Lung microvascular endothelial cell (primary cell): ENCODE measurements at regions not wholly inside any gene's neighbourhood (a gene's known extent, or its start where the extent isn't known, plus 50 kb on each side); places are given as distances from the start of the nearest gene placed in this dataset.

Source experiments
- DNase-seq, 2 donors: peaks; one replicate each; pipeline versions ENCODE4 v3.0.0 to v3.0.0-alpha.2; 2010; ENCODE audit warnings: low read depth in 2 of 2

DNA sequence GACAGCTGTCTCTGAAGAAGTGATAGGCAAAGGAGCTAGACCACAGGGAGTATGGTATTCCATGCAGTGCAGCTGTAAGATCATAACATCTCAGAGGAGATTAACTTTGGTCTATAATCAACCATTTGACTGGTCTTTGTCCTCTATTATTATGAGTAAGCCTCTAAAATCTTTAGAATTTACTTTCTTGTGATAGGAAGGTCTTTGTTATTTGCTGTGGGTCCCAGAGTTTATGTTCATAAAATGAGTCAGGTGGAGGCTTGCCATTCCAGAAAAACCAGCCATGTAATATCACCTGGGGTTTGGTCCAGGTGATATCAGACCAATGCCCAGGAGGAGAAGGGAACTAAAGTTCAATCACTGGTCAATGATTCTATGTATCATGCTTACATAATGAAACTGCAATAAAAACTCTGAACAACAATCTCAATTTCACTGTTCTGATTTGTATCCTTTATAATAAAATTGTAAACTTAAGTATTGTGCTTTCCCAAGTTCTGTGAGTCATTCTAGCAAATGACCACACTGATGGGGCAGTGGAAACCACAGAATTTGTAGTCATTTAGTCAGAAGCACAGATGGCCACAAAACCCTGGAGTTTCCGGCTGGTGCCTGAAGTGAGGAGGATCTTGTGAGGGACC is 239.6 kb upstream of the TRAM1L1 start:
- DNase-seq = no peak

DNA sequence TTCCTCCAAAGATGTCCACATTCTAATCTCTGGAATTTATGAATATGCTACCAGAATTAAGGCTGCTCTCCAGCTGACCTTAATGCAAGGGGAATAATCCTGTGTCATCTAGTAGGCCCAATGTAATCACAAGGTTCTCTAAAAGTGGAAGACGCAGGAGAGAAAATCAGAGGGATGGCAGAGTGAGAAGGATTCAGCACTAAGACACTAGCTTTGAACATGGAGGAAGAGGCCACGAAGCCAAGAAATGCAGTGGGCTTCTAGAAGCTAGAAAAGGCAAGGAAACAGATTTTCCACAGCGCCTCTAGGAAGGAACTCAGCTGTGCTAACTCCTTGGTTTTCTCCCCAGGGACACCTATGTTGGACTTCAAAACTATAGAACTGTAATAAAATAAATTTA is 240.7 kb upstream of the TRAM1L1 start:
- no peak for DNase-seq

GRCh38 chr4:117327491-117327890 is 242.1 kb upstream of the TRAM1L1 start:
- DNase-seq = no peak

DNA sequence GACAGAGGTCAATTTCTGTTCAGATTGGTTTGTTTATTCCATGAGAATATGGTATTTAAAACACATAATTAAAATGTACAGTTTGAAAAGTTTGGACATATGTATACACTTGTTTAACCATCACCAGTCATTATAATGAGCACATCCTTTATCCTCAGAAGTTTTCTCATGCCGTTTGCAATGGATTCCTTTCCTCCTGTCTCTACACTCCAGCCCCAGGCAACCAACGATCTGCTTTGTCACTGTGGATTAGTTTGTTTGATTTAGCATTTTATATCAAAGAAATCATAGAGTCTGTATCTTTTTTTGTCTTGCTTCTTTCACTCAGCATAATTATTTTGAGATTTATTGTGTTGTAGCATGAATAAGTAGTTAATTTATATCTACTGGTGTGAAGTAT is 243.0 kb upstream of the TRAM1L1 start:
- DNase-seq = no peak

DNA sequence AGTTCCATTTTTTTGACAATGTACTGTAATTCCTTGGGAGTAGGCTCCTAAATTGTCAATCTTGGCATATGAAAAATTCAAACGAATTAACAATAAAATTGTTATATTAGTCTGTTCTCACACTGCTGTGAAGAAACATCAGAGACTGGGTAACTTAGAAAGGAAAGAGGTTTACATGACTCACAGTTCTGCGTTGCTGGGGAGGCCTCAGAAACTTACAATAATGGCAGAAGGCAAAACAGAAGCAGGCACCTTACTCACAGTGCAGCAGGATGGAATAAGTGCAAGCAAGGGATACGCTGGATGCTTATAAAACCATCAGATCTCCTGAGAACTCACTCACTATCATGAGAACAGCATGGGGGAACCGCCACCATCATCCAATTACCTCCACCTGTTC is 246.4 kb upstream of the TRAM1L1 start:
- DNase-seq = no peak

DNA sequence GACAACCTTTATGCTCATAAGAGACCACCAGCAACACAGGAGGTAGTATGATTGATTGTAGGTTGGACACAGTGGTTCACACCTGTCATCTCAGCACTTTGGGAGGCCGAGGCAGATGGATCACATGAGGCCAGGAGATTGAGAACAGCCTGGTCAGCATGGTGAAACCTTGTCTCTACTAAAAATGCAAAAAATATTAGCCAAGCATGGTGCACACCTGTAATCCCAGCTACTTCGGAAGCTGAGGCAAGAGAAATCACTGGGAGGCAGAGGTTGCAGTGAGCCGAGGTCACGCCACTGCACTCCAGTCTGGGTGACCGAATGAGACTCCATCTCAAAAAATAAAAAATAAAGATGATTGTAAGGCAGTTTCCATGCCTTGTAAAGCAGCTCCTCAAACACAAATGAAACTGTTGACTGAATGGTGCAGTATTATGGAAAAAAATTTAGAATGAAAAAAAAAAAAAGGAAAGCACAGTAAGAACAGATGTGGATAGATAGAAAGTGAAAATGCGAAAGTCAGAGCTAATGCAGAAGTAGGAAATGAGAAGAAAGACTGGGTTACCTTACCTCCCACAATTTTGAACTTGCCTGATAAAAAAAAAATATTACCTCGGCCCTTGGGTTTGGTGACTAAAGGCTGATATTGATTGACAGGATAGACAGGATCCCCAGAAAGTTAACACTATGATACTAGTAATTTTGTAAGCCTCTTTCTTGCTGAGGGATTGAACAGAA is 249.2 kb upstream of the TRAM1L1 start:
- DNase-seq = no peak

DNA sequence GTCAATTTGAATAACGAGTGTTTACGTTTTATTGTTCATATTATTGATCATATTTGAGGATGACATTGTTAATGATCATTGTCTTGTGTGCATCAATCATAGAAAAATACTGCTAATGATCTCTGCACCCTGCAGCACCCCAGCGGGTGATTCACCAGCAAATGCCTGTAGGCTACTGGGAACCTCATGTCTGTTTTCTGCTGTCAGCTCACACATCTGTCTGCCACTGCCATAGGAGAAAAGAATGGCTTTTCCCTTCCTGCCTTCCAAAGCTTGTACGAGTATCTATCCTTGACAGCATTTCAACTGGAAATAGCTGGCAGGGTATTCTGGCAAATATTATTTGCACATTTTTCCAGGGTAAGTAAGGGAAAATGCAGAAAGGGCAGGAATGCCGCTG is 272.1 kb upstream of the TRAM1L1 start:
- no peak for DNase-seq

DNA sequence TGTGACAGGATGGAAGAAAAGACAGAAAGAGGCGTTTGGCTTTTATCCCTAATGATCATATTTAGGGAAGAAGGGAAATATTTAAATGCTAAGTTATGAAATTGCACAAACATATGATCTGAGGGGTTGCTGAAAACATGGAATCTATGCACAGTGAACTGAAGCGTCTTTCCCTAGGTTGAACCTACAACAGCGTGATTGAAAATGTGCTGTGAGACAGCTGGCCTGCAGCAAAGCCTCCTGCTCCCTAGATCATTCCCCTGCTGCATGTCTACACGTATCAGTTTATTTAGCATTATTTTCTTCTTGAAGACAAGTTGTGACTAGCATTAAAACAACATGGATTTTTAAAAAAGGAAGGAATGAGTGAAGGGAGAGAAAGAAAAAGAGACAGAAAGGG is 272.5 kb upstream of the TRAM1L1 start:
- no peak for DNase-seq

- DNase-seq = no peak
These were observed 285.7 kb upstream of the TRAM1L1 start for GRCh38 chr4:117370944-117371668.

DNA sequence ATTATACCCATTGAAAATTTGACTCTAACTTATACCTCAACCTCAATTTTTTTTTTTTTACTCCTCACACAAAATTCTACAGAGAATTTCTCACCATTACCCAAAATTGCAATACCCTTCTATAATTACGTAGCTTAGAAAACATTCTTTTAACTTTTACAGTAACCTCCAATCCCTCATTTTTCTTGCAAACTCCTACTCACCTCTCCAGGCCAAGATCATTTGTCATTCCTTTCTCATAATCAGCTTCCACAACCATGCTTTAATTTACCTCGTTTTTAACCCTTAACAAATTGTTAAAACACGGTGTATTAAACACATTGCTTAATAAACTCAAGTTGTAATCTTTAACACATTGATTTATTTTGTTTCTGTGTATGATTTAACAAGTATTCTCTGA is 289.7 kb upstream of the TRAM1L1 start:
- DNase-seq = no peak

GRCh38 chr4:117376692-117377091 is 291.3 kb upstream of the TRAM1L1 start:
- DNase-seq = no peak

DNA sequence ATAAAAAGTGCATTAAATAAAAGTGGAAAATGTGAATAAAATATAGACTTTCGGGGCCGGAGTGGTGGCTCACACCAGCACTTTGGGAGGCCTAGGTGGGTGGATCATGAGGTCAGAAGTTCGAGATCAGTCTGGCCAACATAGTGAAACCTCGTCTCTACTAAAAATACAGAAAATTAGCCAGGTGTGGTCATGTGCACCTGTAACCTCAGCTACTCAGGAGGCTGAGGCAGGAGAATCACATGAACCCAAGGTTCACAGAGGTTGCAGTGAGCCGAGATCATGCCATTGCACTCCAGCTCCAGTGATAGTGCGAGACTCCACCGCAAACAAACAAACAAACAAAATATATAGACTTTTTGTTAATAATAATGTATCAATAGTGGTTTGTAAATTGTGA is 293.6 kb upstream of the TRAM1L1 start:
- DNase-seq = no peak

GRCh38 chr4:117383468-117383867 is 298.1 kb upstream of the TRAM1L1 start:
- DNase-seq = no peak

DNA sequence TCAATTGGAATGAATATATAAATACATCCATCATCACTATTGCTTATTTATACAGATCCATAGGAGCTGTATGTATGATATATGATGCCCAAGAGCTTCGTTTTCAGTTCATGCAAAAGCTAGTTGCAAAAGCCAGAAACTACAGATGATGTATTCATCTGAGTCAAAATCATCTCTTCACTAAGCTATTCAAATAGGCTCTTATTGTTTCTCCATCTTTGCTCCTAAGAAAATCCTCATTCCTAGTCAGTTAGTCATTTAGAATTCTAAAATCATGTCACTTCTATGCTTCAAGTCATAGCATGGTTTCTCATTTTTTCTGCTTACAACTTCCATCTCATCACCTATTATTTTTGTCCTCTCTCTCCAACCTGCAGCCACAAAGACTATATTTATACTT is 300.1 kb upstream of the TRAM1L1 start:
- DNase-seq = no peak

DNA sequence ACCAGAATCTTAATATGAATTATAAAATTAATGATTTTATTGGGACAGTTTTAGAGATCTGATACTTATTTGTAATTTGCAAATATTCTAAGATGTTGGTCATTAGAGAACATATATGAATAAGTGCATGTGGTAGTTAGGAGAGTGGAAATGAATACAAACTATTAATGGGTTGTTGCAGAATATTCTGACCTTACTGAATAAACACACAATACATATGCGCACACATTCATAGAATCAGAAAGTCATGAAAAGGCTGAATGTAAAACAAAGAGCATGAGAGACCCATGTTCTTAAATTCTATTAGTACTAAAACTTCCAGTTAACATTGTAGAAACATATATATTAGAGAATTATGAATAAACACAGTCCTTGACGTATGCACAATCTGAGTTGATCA is 301.7 kb upstream of the TRAM1L1 start:
- DNase-seq = no peak

- peak in 1 of 2 donors; percentile 6 for DNase-seq
These were observed 314.9 kb upstream of the TRAM1L1 start for GRCh38 chr4:117400039-117400835.

GRCh38 chr4:117412661-117413060 is 327.3 kb upstream of the TRAM1L1 start:
- no peak for DNase-seq

- no peak for DNase-seq
These were observed 332.5 kb upstream of the TRAM1L1 start for GRCh38 chr4:117417856-117418255.

GRCh38 chr4:117420948-117421347 is 335.6 kb upstream of the TRAM1L1 start:
- no peak for DNase-seq

GRCh38 chr4:117421706-117422105 is 336.3 kb upstream of the TRAM1L1 start:
- no peak for DNase-seq

DNA sequence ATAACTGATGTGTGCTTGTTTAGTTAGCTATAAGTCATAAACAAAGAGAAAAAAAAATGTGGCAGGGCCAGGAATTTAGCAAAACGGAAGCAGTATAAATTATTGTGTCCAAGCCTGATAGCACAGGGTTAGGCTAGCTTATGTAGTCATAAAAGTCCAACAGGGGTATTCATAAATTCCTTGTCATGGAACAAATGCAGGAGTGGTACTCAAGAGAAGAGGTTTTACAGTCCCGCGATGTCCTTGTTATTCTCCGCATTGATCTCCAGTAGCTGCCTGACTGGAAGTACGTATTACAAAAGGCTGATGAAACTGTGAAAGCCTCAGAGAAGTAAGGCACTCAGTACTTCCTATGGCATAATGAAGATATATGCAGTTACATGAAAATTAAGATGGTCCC is 336.9 kb upstream of the TRAM1L1 start:
- DNase-seq = no peak

GRCh38 chr4:117425636-117426035 is 340.3 kb upstream of the TRAM1L1 start:
- no peak for DNase-seq
